ENCODE measurements at regions not wholly inside any gene's neighbourhood (a gene's known extent, or its start where the extent isn't known, plus 50 kb on each side); places are given as distances from the start of the nearest gene placed in this dataset.

DNA sequence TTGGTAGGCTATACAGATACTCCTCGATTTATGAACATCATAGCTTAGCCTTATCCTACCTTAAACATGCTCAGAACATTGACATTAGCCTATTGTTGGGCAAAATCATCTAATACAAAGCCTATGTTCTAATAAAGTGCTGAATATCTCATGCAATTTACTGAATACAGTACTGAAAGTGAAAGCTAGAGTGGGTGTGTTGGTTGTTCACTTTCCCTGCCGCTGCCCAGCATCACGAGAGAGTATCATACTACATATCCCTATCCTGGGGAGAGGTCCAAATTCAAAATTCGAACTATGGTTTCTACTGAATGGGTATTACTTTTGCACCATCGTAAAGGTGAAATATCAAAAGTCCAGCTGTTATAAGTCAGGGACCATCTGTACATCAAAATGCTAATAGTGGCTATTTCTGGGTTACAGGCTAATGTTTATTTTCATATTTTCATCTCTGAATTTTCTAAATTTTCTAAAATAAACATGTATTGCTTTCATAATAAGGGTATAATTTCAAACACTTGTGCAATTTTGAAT lies 54.5 kb downstream of the NACA2 start:
- TF ChIP-seq POLR2A (IDR thresholded peaks at IDR 0.05; ENCODE audit: low read depth, low read length), result no peak
- TF ChIP-seq CEBPB (IDR thresholded peaks at IDR 0.05; ENCODE audit: low read depth, low read length), result no peak

Data from IMR-90 (cell line).